PC-3 (cell line): ENCODE measurements at regions not wholly inside any gene's neighbourhood (a gene's known extent, or its start where the extent isn't known, plus 50 kb on each side); places are given as distances from the start of the nearest gene placed in this dataset.

ENCODE experiments used
- EZH2 ChIP-seq: fragments of 300-600 bp; sonication (generic); IDR thresholded peaks from one replicate; pipeline ENCODE4 v1.6.1; 2017; ENCODE audit warnings: antibody characterized with exemption, mild to moderate bottlenecking, low read length; ENCODE audit not compliant: unreplicated experiment
- TF ChIP-seq, protein P1 (sequence below): fragments of 300-600 bp; sonication (generic); conservative IDR thresholded peaks from 2 replicates; pipeline ENCODE4 v1.5.1; 2017; ENCODE audit warnings: antibody characterized with exemption, low read depth, mild to moderate bottlenecking, low read length

- TF ChIP-seq, protein P1, sequence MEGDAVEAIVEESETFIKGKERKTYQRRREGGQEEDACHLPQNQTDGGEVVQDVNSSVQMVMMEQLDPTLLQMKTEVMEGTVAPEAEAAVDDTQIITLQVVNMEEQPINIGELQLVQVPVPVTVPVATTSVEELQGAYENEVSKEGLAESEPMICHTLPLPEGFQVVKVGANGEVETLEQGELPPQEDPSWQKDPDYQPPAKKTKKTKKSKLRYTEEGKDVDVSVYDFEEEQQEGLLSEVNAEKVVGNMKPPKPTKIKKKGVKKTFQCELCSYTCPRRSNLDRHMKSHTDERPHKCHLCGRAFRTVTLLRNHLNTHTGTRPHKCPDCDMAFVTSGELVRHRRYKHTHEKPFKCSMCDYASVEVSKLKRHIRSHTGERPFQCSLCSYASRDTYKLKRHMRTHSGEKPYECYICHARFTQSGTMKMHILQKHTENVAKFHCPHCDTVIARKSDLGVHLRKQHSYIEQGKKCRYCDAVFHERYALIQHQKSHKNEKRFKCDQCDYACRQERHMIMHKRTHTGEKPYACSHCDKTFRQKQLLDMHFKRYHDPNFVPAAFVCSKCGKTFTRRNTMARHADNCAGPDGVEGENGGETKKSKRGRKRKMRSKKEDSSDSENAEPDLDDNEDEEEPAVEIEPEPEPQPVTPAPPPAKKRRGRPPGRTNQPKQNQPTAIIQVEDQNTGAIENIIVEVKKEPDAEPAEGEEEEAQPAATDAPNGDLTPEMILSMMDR: no peak
- TF ChIP-seq EZH2: no peak
Observed at GRCh38 chr1:83511146-83511726, 487.7 kb downstream of the TTLL7 start.
